GM18517 (cell line): ENCODE measurements at regions not wholly inside any gene's neighbourhood (a gene's known extent, or its start where the extent isn't known, plus 50 kb on each side); places are given as distances from the start of the nearest gene placed in this dataset.
"Not testable (repeated sequence)": the region's sequence is repeated elsewhere in the genome, so short reads cannot be mapped to it uniquely, and the experiment has no call there.

ENCODE experiments used
- ATAC-seq: cut with Tn5 transposase; IDR thresholded peaks from one replicate; pipeline ENCODE4 v1.9.1; 2021; ENCODE audit warnings: mild to moderate bottlenecking, moderate library complexity; ENCODE audit not compliant: unreplicated experiment

DNA sequence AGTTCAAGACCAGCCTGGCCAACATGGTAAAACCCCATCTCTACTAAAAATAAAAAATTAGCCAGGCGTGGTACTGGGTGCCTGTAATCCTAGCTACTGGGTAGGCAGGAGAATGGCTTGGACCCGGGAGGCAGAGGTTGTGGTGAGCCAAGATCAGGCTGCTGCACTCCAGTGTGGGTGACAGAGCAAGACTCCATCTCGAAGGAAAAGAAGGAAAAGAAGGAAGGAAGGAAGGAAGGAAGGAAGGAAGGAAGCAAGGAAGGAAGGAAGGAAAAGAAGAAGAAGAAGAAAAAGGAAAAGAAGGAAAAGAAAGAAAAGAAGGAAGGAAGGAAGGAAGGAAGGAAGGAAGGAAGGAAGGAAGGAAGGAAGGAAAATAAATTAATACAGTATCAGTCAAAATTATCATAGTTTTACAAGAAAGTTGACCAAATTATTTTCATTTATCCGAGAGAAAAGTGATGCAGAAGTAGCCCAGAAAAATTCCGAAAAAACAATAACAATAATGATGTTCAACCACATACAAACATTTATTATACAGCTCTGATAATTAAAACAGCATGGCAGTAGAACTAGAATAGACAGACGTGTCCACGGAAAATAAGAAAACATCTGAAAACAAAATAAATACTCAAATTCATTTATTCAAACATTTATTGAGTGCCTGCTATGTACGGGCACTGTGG is 292.4 kb upstream of the MKLN1 start:
- no peak for ATAC-seq

DNA sequence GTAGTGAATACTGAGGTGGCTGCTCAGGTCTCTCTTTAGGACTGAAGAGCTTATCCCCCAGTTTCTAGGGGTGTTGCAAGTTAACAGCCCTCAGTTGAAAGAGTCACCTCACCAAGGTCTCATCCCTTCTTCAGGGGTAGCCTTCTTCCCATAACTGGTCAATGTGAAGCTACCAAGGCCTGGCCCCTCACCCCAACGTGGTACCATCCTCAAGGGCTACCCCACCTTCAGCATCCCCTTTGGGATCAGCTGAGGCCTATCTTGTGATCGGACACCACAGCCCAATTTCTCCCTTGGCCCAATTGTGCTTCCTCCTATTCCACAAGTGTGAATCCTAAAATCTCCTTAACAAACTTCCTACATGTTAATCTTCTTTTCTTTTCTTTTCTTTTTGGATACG is 289.5 kb upstream of the MKLN1 start:
- ATAC-seq: no peak

DNA sequence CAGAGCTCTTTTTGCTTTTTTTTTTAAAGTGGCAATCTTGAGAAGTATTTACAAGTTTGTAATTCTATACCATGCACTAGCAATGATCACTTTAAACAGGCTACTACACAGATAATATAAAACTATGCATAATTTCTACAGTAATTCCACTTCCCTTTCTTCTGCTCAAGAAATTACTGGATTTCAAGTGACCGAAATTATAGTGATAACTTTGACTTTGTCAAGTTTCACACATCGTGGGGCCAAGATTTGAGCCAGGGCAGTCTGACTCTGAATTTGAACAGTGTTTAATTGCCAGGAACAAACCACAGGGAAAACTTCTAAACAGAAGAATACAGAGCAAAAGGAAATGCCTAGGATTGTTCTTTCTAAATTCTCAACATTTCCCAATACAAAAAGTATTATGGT is 288.3 kb upstream of the MKLN1 start:
- ATAC-seq: no peak

DNA sequence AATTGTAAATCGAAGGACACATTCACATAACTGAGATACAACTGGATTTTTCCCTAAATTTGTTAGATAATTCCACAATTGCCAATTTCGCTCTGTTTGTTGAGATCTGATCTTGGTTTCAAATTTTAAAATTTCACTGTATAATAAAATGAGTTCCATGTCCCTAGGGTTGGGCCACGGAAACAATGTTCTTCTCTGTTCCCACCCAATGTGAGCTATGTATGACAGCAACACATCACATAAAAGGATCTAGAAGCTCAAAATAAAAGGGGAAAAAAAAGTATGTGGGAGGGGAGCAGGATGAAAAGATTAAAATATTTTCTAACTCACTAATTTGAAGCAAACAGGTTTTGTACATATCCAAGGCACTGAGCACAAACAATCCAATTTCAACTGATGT is 287.8 kb upstream of the MKLN1 start:
- ATAC-seq: no peak

DNA sequence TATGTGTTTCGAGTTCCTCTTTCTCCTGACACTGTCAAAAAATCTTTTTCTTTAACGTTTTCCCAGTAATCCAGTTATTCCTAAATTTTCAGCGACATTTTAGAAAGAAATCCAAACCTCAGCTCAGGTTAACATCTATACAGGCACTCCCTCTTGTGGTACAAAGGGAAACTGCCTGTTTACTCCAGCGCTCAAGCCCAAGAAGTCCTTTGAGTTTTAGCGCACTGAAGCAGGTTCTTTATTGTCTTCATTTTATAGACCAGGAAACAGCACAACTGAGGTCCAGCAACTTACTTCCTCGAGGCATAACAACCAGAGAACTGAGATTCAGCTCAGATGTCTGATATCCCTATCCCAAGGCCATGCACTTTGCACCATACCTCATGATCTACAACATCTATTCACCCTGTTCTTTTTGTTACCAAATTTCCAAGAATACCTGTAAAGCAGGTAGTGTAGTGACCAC is 287.2 kb upstream of the MKLN1 start:
- no peak for ATAC-seq

DNA sequence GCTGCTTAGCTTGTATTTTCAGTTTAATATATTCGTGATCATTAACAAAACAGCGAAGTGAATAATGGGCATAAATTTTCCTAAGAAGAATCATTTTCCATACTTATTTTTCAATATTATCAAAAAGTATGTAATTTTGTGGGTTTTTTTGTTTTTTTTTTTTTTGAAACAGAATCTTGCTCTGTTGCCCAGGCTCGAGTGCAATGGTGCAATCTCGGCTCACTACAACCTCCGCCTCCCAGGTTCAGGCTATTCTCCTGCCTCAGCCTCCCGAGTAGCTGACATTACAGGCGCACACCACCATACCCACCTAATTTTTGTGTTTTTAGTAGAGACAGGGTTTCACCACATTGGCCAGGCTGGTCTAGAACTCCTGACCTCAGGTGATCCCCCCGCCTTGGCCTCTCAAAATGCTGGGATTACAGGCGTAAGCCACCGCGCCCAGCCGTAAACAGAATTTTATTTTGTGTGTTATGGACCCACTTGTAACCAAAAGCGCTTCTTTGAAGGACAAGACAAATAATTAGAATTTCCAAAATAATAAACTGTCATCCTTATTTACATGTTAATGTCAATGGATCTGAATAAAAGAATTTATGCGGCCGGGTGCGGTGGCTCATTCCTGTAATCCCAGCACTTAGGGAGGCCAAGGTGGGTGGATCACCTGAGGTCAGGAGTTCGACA is 286.5 kb upstream of the MKLN1 start:
- ATAC-seq: not testable (repeated sequence)

DNA sequence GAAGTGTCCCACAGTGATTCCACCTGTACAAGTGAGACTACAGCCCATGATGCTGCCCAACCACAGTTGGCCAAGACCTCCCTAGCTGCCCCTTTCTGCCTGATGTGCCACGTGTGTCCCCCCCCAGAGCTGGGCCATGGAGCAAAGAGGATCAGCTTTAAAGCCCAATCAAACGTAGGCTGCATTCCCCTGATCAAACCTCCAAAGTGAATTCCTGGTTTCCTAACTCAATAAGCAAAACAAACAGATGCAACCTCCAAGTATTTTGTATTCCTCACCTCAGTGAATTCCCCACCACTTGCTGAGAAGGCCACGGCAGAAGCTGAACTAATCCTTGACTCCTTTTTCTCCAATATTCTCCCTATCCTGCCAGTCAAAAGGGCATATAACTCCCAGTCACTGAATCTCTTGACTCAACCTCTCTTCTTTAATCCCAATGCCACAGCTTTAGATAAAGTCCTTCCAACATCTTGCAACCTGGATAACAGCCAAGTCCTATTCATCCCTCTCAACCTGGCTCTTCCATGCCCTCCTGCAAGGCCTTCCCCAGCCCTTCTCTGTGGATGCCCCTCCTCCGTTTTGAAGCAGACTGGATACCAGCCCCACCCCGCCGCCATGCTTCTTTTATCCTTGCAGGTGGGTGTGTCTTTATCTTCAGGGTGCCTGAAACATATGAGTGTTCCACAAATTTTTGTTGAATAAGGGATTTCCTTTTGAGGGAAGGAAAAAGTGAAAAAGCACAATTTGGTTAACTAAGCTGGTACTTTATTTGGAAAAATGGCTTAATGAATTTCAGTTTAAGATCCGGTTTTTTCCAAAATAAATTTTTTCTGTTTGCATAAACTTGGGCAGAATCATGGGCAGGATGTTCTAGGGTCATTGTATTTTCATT is 285.2 kb upstream of the MKLN1 start:
- no peak for ATAC-seq

DNA sequence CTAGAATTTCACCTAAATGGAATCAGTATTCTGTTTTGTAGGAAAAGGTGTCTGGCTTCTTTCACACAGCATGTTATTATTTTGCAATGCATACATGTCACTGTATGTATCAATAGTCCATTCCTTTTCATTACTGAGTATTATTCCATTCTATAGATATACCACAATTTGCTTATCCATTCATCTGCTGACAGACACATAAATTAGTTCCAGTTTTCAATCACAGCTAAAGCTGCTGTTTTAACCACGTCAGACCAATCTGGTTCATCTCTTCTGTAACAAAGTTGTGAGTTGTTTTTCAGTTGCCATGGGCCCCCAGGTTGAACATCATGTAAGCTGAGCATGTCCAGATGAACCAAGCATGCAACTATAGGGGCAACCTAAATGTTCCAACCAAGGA is 282.1 kb upstream of the MKLN1 start:
- ATAC-seq: no peak

DNA sequence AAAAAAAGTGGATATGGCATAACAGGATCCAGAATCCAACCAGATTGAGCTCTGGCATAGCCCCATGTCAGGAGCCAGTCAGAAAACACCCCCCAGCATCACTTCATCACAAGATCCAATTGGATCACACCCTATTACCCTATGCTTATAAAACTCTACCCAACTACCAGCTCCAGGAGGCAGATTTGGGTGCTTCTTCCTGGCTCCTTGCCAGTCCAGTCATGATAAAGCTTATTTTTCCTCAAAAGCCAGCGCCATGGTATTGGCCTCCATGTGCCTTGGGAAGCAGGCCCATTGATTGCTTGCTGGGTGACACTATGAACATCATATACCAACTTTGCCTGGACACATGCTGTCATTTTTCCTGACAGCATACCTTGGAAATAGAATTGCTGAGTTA is 281.4 kb upstream of the MKLN1 start:
- ATAC-seq: no peak

DNA sequence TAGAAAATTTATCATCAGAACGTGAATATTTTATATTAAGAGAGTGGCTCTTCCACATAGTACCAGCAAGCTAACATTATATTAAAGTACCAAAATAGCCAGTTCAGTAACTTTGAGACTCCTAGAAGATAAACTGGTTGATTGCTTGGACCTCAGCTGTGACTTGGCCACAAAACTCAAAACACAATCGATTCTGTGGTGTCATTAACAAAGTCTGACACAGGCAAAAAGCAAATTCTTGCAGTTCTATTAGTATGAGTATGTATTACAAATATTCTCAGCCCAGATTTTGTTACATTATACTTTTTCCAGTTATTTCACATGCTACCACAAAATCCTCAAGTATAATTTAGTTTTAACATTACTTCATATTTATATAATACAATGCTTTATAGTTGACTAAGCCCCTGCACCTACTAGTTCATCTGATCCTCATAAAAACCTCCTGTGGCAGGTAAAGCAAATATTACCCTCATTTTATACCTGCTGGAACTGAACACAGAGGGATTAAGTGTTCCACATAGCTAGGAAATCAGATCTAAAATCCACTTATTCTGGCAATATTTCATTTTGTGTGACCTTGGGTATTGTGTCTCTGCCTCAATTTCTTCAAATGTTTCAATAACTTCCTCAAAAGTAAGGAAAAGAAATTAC is 279.9 kb upstream of the MKLN1 start:
- ATAC-seq: no peak

DNA sequence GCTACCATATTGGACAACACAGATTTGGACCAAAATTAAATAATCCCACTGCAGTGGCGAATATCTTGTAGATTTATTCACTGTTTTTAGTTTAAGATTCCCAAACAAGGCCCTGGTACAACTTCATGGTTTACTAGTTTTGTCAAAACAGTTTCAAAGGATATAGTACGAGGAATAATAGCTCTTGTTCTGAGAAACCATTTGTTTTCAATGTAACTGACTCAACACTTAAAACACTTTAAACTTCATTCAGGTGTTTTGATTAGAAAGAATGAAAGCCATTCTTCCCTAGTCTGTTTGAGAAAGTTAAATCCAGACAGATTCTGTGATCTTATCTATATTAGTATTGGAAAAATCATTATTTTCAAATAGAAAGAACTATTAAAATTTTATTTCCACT is 276.4 kb upstream of the MKLN1 start:
- ATAC-seq: no peak

DNA sequence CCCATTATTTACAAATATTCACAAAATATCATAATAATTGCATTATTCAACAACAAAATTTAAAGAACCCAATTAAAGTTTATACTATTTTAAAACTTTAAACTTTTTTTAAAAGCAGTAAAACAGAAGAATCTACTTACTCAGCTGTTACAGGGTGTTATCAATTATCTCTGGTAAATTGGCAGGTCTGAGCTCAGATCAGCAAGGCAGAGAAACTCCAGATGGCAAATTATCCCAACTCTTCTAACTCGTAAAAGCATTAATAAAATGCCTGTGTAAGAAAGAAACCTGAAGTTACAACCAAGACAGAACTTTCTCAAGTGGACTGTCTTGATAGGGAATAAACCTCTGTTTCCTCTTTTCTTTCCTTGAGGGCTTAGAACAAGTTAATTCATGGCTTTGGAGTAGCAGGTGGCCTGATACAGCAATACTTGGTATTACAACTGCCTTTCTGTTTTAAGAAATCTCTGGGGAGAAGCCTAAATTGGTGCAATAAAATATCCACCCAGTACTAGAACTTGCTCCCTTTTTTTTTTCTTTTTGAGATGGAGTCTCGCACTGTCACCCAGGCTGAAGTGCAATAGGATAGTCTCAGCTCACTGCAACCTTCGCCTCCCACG is 275.3 kb upstream of the MKLN1 start:
- no peak for ATAC-seq

DNA sequence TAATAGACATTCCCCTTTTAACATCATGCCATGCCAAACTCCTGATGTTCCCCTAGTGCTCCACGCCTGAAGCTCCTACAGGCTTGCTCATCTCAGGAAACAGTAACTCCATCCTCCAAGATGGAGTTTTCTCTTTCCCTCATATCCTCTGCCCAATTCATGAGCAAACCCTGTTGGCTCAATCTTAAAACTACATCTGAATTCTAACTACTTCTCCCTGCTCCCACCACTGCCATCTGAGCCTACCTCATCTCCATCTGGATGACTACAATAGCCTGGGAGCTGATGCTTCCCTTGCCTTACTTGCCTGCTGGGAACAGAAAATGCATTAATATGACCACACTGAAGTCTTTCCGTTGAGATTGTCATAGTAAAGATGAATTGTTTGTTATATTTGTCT is 271.7 kb upstream of the MKLN1 start:
- no peak for ATAC-seq

DNA sequence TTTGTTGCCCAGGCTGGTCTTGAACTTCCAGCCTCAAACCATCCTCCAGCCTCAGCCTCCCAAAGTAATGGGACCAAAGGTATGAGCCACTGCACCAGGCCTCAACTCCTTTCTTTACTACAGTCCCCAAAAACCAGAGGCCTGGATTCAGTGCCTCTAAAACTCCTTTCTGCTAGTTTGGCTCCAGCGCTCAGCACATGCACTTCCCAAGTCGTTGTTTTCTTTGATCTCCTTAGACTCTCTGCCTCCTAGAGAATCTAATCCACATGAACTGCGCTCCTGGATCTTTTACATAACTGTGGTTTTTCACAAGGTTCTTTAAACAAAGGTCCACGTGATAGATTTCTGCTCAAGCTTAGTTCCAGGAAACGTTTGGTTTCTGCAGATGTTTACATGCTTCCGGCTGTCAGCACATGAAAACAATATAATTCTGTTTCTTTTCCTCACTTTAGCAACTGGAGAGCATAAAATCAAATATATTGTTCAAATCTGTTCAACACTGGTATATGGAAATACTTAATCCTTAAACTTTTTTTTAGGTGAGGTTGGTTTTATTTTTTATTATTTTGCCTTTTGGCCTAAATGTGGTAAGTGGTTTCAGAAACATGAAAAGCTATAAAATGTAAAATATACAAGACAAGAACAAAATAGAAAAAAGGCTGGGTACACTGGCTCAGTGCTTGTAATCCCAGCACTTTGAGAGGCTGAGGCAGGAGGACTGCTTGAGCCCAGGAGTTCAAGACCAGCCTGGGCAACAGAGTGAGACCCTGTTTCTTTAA is 270.5 kb upstream of the MKLN1 start:
- ATAC-seq: peak; percentile 68

DNA sequence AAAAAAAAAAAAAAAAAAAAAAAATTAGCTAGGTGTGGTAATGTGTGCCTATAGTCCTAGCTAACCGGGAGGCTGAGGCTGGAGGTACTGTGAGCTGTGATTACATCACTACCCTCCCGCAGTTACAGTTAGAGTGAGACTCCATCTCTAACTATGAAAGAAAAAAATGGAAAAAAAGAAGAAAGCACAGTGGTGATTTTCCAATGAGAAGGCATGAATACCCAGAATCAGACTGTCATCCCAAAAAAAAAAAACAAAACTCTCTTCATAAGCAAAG is 269.9 kb upstream of the MKLN1 start:
- peak; percentile 10 for ATAC-seq

DNA sequence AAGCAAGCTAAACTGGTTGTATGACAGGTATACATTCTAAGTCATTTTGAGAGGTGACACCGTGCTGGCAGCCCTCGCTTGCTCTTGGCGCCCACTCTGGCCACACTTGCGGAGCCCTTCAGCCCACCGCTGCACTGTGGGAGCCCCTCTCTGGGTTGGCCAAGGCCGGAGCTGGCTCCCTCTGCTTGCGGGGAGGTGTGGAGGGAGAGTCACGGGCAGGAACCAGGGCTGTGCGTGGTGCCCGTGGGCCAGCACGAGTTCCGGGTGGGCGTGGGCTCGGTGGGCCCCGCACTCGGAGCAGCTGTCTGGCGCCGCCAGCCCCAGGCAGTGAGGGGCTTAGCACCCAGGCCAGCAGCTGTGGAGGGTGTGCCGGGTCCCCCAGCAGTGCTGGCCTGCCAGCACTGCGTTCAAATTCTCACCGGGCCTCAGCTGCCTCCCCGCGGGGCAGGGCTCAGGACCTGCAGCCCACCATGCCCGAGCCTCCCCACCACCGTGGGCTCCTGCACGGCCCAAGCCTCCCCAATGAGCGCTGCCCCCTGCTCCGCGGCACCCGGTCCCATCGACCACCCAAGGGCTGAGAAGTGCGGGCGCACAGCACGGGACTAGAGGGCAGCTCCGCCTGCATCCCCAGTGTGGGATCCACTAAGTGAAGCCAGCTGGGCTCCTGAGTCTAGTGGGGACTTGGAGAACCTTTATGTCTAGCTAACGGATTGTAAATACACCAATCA is 269.0 kb upstream of the MKLN1 start:
- ATAC-seq: not testable (repeated sequence)

DNA sequence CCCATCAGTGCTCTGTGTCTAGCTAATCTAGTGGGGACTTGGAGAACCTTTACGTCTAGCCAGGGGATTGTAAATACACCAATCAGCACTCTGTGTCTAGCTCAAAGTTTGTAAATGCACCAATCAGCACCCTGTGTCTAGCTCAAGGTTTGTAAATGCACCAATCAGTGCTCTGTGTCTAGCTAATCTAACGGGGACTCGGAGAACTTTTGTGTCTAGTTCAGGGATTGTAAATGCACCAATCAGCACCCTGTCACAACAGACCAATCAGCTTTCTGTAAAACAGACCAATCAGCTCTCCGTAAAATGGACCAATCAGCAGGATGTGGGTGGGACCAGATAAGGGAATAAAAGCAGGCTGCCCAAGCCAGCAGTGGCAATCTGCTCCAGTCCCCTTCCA is 268.3 kb upstream of the MKLN1 start:
- not testable (repeated sequence) for ATAC-seq

DNA sequence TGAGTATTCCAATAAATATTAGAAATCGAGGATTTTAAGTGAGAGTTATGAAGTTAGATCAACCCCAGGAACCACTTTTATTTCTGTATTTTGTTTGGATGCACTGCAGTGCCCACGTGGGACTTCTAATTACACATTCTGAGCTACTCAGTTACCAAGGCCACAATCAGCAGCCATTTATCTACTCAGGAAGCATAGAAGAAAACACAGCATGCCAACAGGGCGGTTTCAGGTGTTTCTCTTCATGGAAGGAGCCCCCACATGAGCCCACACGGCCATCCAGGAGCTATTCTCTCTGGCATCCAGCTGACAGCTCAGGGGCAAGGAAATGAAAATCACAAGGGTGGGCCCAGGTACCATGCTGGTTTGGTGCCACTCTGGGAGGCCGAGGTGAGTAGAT is 266.5 kb upstream of the MKLN1 start:
- ATAC-seq: no peak

DNA sequence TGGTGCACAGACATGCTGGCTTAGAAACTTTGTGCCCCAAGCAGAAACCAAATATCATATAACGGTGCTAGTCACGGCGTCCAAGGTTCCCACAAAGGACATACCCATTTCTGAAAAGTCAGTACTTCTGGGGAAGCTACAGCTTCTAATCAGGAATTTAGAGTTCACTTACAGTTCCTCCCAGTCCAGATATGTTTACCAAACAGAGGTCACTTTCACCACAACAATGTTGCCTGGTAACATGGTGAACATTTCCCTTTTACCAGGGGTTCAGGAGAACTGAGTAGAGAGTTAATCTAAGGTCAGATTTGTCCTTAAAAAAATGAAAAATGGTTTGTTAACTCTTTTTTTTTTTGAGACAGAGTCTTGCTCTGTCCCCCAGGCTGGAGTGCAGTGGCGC is 265.9 kb upstream of the MKLN1 start:
- no peak for ATAC-seq

DNA sequence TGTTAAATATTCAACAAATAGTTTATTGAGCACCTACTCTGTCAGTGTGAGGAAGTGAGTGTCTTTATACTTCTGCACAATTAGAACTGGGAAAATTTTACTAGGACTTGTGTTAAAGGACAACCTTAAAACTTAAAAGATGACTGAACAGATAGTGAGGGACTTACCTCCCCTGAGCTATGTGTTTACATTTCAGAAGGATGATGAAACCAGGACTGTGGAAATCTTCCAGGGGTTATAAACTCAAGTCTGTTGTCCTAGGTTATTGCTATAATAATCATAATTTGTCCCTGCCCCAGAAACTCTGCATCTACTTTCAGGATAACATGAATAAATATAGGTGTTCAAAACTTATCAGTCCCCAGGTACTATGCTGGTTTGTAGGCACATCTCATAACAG is 261.0 kb upstream of the MKLN1 start:
- ATAC-seq: no peak
